CD4-positive, alpha-beta memory T cell (primary cell): ENCODE measurements at regions not wholly inside any gene's neighbourhood (a gene's known extent, or its start where the extent isn't known, plus 50 kb on each side); places are given as distances from the start of the nearest gene placed in this dataset.

Experiments
- CTCF ChIA-PET: fragments of 350-600 bp; sonication (Branson Sonifier 250); formaldehyde crosslinking; loops from one replicate; lab custom pipeline; 2021; ENCODE audit warnings: inconsistent platforms; ENCODE audit not compliant: partially characterized antibody; lab: Charles Lee
- POLR2A ChIA-PET: fragments of 350-600 bp; sonication (Branson Sonifier 250); formaldehyde crosslinking; loops from one replicate; lab custom pipeline; 2021; ENCODE audit not compliant: partially characterized antibody; lab: Charles Lee
- DNase-seq, 5 donors: peaks; one replicate each; pipeline versions ENCODE4 v3.0.0 to v3.0.0-alpha.2; 2020 to 2022; ENCODE audit warnings: mixed read lengths in 1 of 5
- H3K27ac ChIP-seq: one replicate; pipeline ENCODE4 v1.7.0; 2013; ENCODE audit warnings: low read depth, low read length
- H3K27me3 ChIP-seq: 2 replicates; pipeline ENCODE4 v1.7.0; 2013; ENCODE audit warnings: mild to moderate bottlenecking, low read length, moderate library complexity; ENCODE audit not compliant: insufficient read depth
- H3K36me3 ChIP-seq: 2 replicates; pipeline ENCODE4 v1.7.0; 2013; ENCODE audit warnings: mild to moderate bottlenecking, low read length, moderate library complexity; ENCODE audit not compliant: insufficient read depth
- H3K4me1 ChIP-seq: 2 replicates; pipeline ENCODE4 v1.7.0; 2013; ENCODE audit warnings: mild to moderate bottlenecking, low read length, moderate library complexity; ENCODE audit not compliant: insufficient read depth
- H3K4me3 ChIP-seq, 2 donors: one replicate each; pipeline ENCODE4 v1.7.0; 2013; ENCODE audit warnings: low read length in 2 of 2, mild to moderate bottlenecking in 1 of 2
- H3K9me3 ChIP-seq, 2 donors: one replicate each; pipeline ENCODE4 v1.7.0; 2013; ENCODE audit warnings: low read length in 2 of 2, control low read depth in 1 of 2; ENCODE audit not compliant: control insufficient read depth in 1 of 2
- H3K27ac Mint-ChIP-seq, 7 donors: one replicate each; pipeline ENCODE4 v1.8.0; 2020 to 2021; ENCODE audit warnings: mixed read lengths in 7 of 7, mild to moderate bottlenecking in 6 of 7, inconsistent platforms in 3 of 7, moderate library complexity in 3 of 7
- H3K27me3 Mint-ChIP-seq, 2 donors: one replicate each; pipeline ENCODE4 v1.8.0; 2020 to 2021; ENCODE audit warnings: mixed read lengths in 2 of 2
- H3K36me3 Mint-ChIP-seq, 2 donors: one replicate each; pipeline ENCODE4 v1.8.0; 2020 to 2021; ENCODE audit warnings: mixed read lengths in 2 of 2, inconsistent platforms in 1 of 2, mild to moderate bottlenecking in 1 of 2
- H3K4me1 Mint-ChIP-seq, 4 donors: one replicate each; pipeline ENCODE4 v1.8.0; 2020 to 2021; ENCODE audit warnings: mixed read lengths in 4 of 4, mild to moderate bottlenecking in 1 of 4
- H3K4me3 Mint-ChIP-seq, 8 donors: one replicate each; pipeline ENCODE4 v1.8.0; 2020 to 2021; ENCODE audit warnings: mixed read lengths in 8 of 8, mild to moderate bottlenecking in 7 of 8, moderate library complexity in 6 of 8, inconsistent platforms in 3 of 8
- H3K9me3 Mint-ChIP-seq, 8 donors: one replicate each; pipeline ENCODE4 v1.8.0; 2020 to 2021; ENCODE audit warnings: mixed read lengths in 8 of 8, mild to moderate bottlenecking in 5 of 8, inconsistent platforms in 3 of 8, moderate library complexity in 1 of 8
- intact Hi-C: fragments of 100-400 bp; cut with micrococcal nuclease; formaldehyde crosslinking; loops from one replicate; pipeline ENCODE4 v1.15.1; 2023

DNA sequence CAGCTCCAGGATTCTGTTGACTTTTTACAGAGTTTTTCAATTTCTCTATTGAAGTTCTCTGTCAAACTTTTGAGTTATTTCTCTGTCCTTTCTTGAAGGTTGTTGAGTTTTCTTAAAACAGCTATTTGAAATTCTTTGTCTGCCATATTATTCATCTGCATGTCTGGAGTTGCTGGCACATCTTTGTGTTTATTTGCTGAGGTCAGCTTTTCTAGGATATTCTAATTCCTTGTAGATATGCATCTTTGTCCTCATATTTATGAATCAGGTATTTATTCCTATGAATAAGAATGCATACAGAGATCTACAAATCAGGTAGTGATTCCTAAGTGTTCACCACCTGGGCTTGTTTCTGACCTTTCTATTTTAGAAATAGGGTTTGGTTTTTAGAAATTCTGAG lies 546.4 kb downstream of the RAPGEF2 start:
- Histone ChIP-seq H3K4me3 (no peak overlapping the region), H3K36me3 (no peaks in the 10 kb centered on the region), H3K27me3 (no peaks in the 10 kb centered on the region), H3K4me1 (no peaks in the 10 kb centered on the region), H3K27ac (no peak overlapping the region), H3K9me3 (no peaks in the 10 kb centered on the region)
- H3K27me3 Mint-ChIP-seq, result no peaks in the 10 kb centered on the region
- intact Hi-C loops, result no loop called here
- no peak overlapping the region for H3K4me3 Mint-ChIP-seq
- H3K4me1 Mint-ChIP-seq, result no peaks in the 10 kb centered on the region
- DNase-seq, result no peak
- CTCF ChIA-PET, result interaction anchor here (1.2 kb wide), 1 partner anchor 8 kb away, joined by 4 read pairs; no protein-coding TSS in a partner anchor
- no peak overlapping the region for H3K27ac Mint-ChIP-seq
- no peaks in the 10 kb centered on the region for H3K36me3 Mint-ChIP-seq
- peaks cover 3 to 19% (median 7%) of the 10 kb centered on the region in 8 donors for H3K9me3 Mint-ChIP-seq
- POLR2A ChIA-PET, result no interaction called here

DNA sequence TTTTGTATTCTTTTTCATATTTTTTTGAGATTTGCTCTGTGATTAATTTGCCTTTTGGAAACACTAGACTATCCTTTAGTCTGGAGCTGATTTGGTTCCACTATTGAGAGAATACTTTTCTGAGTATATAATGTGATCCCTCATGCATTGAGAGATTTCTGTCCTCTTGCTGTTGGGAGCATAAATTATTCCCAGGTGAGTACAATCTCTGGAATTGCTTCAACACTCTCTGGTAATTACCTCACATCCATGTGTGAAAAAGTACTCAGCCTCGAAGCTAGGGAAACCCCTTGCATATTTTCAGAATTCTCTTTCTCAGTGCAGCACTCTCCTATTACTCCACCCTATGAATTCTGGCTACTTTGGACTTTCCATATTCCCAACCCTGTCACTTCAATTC lies 550.0 kb downstream of the RAPGEF2 start:
- Histone ChIP-seq H3K9me3 (no peaks in the 10 kb centered on the region), H3K4me3 (no peak overlapping the region), H3K27me3 (no peaks in the 10 kb centered on the region), H3K36me3 (no peaks in the 10 kb centered on the region), H3K4me1 (no peaks in the 10 kb centered on the region), H3K27ac (no peak overlapping the region)
- H3K27ac Mint-ChIP-seq, result no peak overlapping the region
- POLR2A ChIA-PET, result no interaction called here
- CTCF ChIA-PET, result no interaction called here
- no peaks in the 10 kb centered on the region for H3K36me3 Mint-ChIP-seq
- no peak overlapping the region for H3K4me3 Mint-ChIP-seq
- H3K9me3 Mint-ChIP-seq, result peaks cover 3 to 22% (median 7%) of the 10 kb centered on the region in 8 donors
- no peak for DNase-seq
- no peaks in the 10 kb centered on the region for H3K4me1 Mint-ChIP-seq
- intact Hi-C loops, result no loop called here
- H3K27me3 Mint-ChIP-seq, result no peaks in the 10 kb centered on the region

DNA sequence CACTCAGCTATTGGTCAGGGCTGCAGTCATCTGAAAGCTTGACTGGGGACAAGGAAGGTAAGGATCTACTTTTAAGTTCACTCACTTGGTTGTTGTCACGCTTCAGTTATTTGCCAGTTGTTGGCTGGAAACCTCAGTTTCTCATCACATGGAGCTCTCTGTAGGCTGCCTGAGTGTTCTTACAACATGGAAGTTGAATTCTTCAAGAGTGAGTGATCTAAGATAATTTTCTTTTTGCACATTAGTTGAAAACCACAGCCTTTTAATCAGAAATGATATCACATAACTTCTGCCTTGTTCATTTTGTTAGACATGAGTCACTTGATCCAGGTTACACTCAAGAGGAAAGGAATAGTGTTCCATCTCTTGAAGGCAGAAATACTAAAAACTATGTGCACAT lies 552.7 kb downstream of the RAPGEF2 start:
- no peak for DNase-seq
- Histone ChIP-seq H3K4me3 (no peak overlapping the region), H3K27me3 (no peaks in the 10 kb centered on the region), H3K27ac (no peak overlapping the region), H3K4me1 (no peaks in the 10 kb centered on the region), H3K36me3 (no peaks in the 10 kb centered on the region), H3K9me3 (no peaks in the 10 kb centered on the region)
- Mint-ChIP-seq H3K27ac (no peak overlapping the region), H3K27me3 (no peaks in the 10 kb centered on the region), H3K4me3 (no peak overlapping the region), H3K36me3 (no peaks in the 10 kb centered on the region), H3K9me3 (peaks cover 0 to 11% (median 3%) of the 10 kb centered on the region in 8 donors), H3K4me1 (no peaks in the 10 kb centered on the region)
- intact Hi-C loops, result no loop called here
- ChIA-PET CTCF (no interaction called here), POLR2A (no interaction called here)

DNA sequence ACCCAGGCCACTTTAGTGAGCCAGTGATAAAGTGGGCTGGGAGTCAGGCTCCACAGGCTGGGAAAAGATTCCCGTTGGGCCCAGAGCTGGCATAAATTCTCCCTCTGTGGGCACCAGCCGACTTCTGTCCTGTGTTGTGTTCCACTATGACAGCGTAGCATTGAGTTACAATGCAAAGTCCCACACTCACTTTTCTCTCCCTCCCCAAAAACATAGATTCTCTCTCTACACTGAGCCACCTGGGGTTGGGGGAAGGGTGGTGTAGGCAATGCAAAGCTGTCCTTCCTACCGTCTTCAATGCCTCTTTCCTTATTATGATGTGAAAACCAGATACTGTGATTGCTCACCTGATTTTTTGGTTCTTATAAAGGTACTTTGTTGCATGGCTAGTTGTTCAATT lies 566.2 kb downstream of the RAPGEF2 start:
- DNase-seq, result no peak
- Histone ChIP-seq H3K4me1 (no peaks in the 10 kb centered on the region), H3K9me3 (no peaks in the 10 kb centered on the region), H3K4me3 (no peak overlapping the region), H3K27ac (no peak overlapping the region), H3K36me3 (no peaks in the 10 kb centered on the region), H3K27me3 (no peaks in the 10 kb centered on the region)
- ChIA-PET POLR2A (no interaction called here), CTCF (no interaction called here)
- H3K27me3 Mint-ChIP-seq, result no peaks in the 10 kb centered on the region
- no peaks in the 10 kb centered on the region for H3K36me3 Mint-ChIP-seq
- intact Hi-C loops, result no loop called here
- H3K4me1 Mint-ChIP-seq, result no peaks in the 10 kb centered on the region
- peaks cover 0 to 14% (median 4%) of the 10 kb centered on the region in 8 donors for H3K9me3 Mint-ChIP-seq
- H3K27ac Mint-ChIP-seq, result no peak overlapping the region
- no peak overlapping the region for H3K4me3 Mint-ChIP-seq

DNA sequence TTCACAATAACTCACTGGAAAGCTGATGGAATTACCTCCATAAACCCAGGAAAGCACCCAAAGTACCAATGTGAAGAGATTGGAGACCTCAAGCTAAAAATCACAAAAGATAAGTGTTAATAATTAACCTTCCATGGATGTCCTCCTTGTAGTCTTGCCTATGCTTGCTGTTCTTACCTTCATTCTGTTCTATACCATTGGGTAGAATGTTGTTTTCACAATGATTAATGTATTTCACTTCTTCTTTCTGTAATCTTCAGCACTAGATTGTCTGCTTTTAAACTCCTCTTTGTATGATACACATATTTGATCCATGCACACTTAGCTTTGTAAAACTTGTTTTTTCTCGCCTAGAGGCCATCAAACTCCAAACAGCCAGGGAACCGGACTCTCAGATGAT lies 570.3 kb downstream of the RAPGEF2 start:
- no peaks in the 10 kb centered on the region for H3K27me3 ChIP-seq
- no peak overlapping the region for H3K4me3 Mint-ChIP-seq
- intact Hi-C loops, result no loop called here
- H3K4me1 ChIP-seq, result no peaks in the 10 kb centered on the region
- H3K27ac Mint-ChIP-seq, result no peak overlapping the region
- H3K9me3 Mint-ChIP-seq, result peaks cover 0 to 10% (median 0%) of the 10 kb centered on the region in 8 donors
- ChIA-PET CTCF (no interaction called here), POLR2A (no interaction called here)
- H3K9me3 ChIP-seq, result no peaks in the 10 kb centered on the region
- DNase-seq, result no peak
- no peak overlapping the region for H3K4me3 ChIP-seq
- H3K27me3 Mint-ChIP-seq, result no peaks in the 10 kb centered on the region
- no peaks in the 10 kb centered on the region for H3K36me3 ChIP-seq
- H3K4me1 Mint-ChIP-seq, result no peaks in the 10 kb centered on the region
- no peaks in the 10 kb centered on the region for H3K36me3 Mint-ChIP-seq
- no peak overlapping the region for H3K27ac ChIP-seq

DNA sequence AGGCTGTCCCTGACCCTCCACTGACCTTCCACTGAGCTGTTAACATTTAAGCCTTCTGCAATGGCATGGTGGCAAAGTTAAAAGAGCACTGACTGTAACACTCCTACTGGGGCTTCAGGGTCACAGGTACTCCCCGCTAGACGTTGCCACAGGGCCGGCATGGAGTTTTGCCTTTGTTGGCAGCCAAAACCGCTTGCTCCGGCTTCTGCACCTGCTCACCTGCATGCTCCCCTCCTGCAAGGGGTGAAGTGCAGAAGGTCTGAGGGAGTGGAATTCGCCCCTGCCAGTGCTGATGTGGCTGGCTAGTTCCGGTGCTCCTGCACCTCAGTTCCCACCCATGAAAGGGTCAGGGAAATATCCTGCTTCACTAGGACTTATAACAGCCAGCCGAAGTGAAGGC lies 571.4 kb downstream of the RAPGEF2 start:
- Histone ChIP-seq H3K4me3 (no peak overlapping the region), H3K4me1 (no peaks in the 10 kb centered on the region), H3K36me3 (no peaks in the 10 kb centered on the region), H3K27ac (no peak overlapping the region), H3K27me3 (no peaks in the 10 kb centered on the region), H3K9me3 (no peaks in the 10 kb centered on the region)
- DNase-seq, result no peak
- CTCF ChIA-PET, result no interaction called here
- Mint-ChIP-seq H3K27me3 (no peaks in the 10 kb centered on the region), H3K27ac (no peak overlapping the region), H3K9me3 (peaks cover 0 to 11% (median under 1%) of the 10 kb centered on the region in 8 donors), H3K4me1 (no peaks in the 10 kb centered on the region), H3K4me3 (no peak overlapping the region), H3K36me3 (no peaks in the 10 kb centered on the region)
- intact Hi-C loops, result no loop called here
- POLR2A ChIA-PET, result no interaction called here

DNA sequence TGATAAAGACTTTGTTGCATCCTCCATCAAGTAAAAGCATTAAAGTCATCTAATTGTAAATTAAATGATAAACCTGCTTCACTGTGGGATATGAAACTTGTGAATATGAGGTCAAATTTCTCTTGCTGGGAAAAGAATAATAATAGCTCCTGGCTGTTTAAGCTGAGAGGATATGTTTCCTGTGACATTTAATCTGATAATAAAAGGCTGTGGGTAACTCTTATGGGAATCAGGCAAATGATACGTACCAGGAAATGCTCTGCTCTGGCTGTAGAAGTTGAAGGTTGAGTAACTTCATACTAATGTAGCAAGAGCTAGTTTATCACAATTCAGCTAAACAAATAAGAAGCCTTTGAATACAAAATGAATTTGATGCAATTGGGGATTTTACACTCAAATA lies 574.6 kb downstream of the RAPGEF2 start:
- CTCF ChIA-PET, result no interaction called here
- Histone ChIP-seq H3K27me3 (no peaks in the 10 kb centered on the region), H3K4me3 (no peak overlapping the region), H3K36me3 (no peaks in the 10 kb centered on the region), H3K9me3 (no peaks in the 10 kb centered on the region), H3K27ac (no peak overlapping the region), H3K4me1 (no peaks in the 10 kb centered on the region)
- Mint-ChIP-seq H3K9me3 (peaks cover 0 to 10% (median 5%) of the 10 kb centered on the region in 8 donors), H3K4me3 (no peak overlapping the region), H3K4me1 (no peaks in the 10 kb centered on the region), H3K27ac (no peak overlapping the region), H3K27me3 (no peaks in the 10 kb centered on the region), H3K36me3 (no peaks in the 10 kb centered on the region)
- DNase-seq, result no peak
- intact Hi-C loops, result no loop called here
- POLR2A ChIA-PET, result no interaction called here

DNA sequence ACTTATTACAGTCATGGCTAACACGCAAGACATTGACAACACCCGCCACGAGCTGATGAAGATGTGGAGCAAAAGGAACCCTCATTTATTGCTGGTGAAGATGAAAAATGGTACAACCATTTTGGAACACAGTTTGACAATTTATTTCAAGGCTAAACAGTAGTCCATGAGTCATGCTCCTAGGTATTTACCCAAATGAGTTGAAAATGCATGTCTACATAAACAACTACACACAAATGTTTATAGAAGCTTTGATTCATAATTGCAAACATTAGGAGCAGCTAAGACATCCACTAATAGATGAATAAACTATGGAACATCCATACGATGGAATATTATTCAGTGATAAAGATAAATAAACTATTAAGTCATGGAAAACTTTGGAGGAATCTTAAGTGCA lies 580.1 kb downstream of the RAPGEF2 start:
- no peaks in the 10 kb centered on the region for H3K27me3 Mint-ChIP-seq
- POLR2A ChIA-PET, result no interaction called here

More for the DNA sequence above, 580.1 kb downstream of the RAPGEF2 start:
- Histone ChIP-seq H3K27ac (no peak overlapping the region), H3K9me3 (no peaks in the 10 kb centered on the region), H3K4me3 (no peak overlapping the region), H3K4me1 (no peaks in the 10 kb centered on the region), H3K27me3 (no peaks in the 10 kb centered on the region), H3K36me3 (no peaks in the 10 kb centered on the region)
- intact Hi-C loops, result no loop called here
- H3K9me3 Mint-ChIP-seq, result peaks cover 0 to 9% (median 5%) of the 10 kb centered on the region in 8 donors
- DNase-seq, result no peak
- no peaks in the 10 kb centered on the region for H3K4me1 Mint-ChIP-seq
- CTCF ChIA-PET, result no interaction called here
- no peaks in the 10 kb centered on the region for H3K36me3 Mint-ChIP-seq
- H3K27ac Mint-ChIP-seq, result no peak overlapping the region
- no peak overlapping the region for H3K4me3 Mint-ChIP-seq
